Heart left ventricle (tissue), 13 donors: ENCODE measurements at regions not wholly inside any gene's neighbourhood (a gene's known extent, or its start where the extent isn't known, plus 50 kb on each side); places are given as distances from the start of the nearest gene placed in this dataset.

ENCODE experiments used
- POLR2A ChIP-seq, 2 donors: fragments of 450-650 bp; IDR thresholded peaks; one replicate each; pipeline ENCODE4 v1.6.1; 2017; ENCODE audit warnings: antibody characterized with exemption in 2 of 2, mild to moderate bottlenecking in 2 of 2, moderate library complexity in 2 of 2
- TF ChIP-seq, protein P1 (sequence below), 12 donors: fragments of 200-600 bp; sonication (generic) in 4 of 12; IDR thresholded peaks; one replicate each; pipeline versions ENCODE4 v1.5.0 to v1.8.0; 2018 to 2022; ENCODE audit warnings: antibody characterized with exemption in 12 of 12, mild to moderate bottlenecking in 5 of 12
- donor health status: ischemic (EF 13 %, LVEDD 7.1; RV severe dilation, severe dysfunction).
- donor health status: DM: no; HTN: yes; CAD: no.
- donor health status: DM: no; HTN: no; CAD: no.
- donor health status: ischemic (EF 25% LVEDD 6.9; RV normal size, moderate dysfunction).
- donor health status: ischemic (EF 25% LVEDD 5.7; RV mildly dilated, moderate dysfunction).
- donor health status: ischemic (EF 35%, LVEDD 5.7; RV mildly dilated, moderate dysfunction).
- donor health status: nonischemic (EF 11% LVEDD 7.7; RV severe dilation, severe dysfunction).
- donor health status: DM: yes; HTN: yes; CAD: no.
- donor health status: PGD.
- donor health status: ischemic (EF 29% LVEDD 5.4; RV normal size, mild dysfunction).
- donor health status: nonischemic (EF 23%, LVEDD 6.1; RV moderate dilation, normal function).

DNA sequence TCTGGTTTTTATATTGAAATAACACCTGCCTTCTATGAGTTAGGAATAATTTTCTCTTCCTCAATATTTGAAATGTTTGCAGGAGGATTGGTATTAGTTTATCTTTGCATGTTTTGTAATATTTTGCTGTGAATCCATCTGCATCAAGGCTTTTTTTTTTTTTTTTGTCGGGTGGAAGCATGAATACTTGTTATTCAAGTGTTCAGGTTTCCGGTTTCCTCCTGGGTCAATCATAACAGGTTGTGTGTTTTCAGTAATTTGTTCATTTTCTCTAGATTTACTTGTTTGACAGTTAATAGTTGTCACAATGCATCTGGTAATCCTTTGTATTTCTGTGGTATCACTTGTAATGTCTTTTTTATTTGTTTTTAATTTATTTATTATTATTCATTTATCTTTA, 256.7 kb upstream of the RBMY1B start:
- TF ChIP-seq, protein P1, sequence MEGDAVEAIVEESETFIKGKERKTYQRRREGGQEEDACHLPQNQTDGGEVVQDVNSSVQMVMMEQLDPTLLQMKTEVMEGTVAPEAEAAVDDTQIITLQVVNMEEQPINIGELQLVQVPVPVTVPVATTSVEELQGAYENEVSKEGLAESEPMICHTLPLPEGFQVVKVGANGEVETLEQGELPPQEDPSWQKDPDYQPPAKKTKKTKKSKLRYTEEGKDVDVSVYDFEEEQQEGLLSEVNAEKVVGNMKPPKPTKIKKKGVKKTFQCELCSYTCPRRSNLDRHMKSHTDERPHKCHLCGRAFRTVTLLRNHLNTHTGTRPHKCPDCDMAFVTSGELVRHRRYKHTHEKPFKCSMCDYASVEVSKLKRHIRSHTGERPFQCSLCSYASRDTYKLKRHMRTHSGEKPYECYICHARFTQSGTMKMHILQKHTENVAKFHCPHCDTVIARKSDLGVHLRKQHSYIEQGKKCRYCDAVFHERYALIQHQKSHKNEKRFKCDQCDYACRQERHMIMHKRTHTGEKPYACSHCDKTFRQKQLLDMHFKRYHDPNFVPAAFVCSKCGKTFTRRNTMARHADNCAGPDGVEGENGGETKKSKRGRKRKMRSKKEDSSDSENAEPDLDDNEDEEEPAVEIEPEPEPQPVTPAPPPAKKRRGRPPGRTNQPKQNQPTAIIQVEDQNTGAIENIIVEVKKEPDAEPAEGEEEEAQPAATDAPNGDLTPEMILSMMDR (IDR thresholded peaks at IDR 0.05) = no peak
- no peak for TF ChIP-seq POLR2A (IDR thresholded peaks at IDR 0.05)
